ENCODE measurements at regions not wholly inside any gene's neighbourhood (a gene's known extent, or its start where the extent isn't known, plus 50 kb on each side); places are given as distances from the start of the nearest gene placed in this dataset.

DNA sequence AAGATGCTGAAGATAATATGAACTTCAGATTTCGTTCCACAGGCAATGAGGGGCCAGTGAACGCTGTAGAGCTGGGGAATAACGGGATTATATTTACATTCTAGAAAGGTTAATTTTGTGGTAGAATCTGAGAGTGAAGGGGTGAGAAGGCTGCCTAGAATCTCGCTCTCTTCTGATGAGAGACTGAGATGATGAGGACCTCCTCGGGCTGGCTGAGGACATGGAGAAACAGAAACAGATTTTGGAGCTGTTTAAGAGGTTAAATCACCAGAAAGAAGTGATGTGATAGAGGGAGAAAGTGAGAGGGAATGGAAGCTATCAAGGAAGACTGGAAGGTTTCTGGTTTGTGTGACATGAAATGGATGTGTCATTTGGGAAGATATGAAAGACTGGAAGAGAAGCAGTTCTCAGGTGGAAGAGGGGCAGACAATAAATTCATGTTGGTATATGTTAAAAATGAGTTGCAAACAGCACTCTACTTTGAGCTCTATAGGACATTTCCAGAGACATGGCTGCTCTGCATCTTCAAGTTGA lies 612.6 kb downstream of the ISL1 start:
- Histone ChIP-seq H3K18ac (ENCODE audit: low read depth, low read length) (no peak overlapping the region), H3K4me3 (ENCODE audit: insufficient read depth, low read depth, low read length) (no peak overlapping the region), H3K14ac (replicated peaks; ENCODE audit: low read depth, low read length) (no peak overlapping the region), H2BK20ac (ENCODE audit: low read depth, low read length) (no peak overlapping the region), H2BK5ac (ENCODE audit: low read depth, low read length, poor library complexity, severe bottlenecking) (no peak overlapping the region), H3K9me3 (ENCODE audit: control insufficient read depth, insufficient read depth, low read length) (no peaks in the 10 kb centered on the region), H2BK120ac (ENCODE audit: low read depth, low read length) (no peak overlapping the region), H3K56ac (ENCODE audit: extremely low read depth, insufficient read depth, low read length) (no peak overlapping the region), H4K91ac (ENCODE audit: insufficient read depth, low read depth, low read length) (no peak overlapping the region), H3K27me3 (ENCODE audit: control insufficient read depth, insufficient read depth, low read length) (no peaks in the 10 kb centered on the region), H3K79me1 (ENCODE audit: low read depth in 1 of 2, low read length in 2 of 2) (no peaks in the 10 kb centered on the region), H3K4me1 (ENCODE audit: control insufficient read depth, insufficient read depth, low read length) (no peaks in the 10 kb centered on the region), H4K5ac (ENCODE audit: low read depth, low read length) (no peak overlapping the region), H4K8ac (ENCODE audit: low read depth in 2 of 2, low read length in 2 of 2) (no peak overlapping the region), H3K9me1 (ENCODE audit: insufficient read depth, low read length) (no peaks in the 10 kb centered on the region), H3K36me3 (ENCODE audit: control insufficient read depth, insufficient read depth, low read length) (no peaks in the 10 kb centered on the region), H2BK15ac (ENCODE audit: low read depth, low read length) (no peak overlapping the region), H3K23ac (ENCODE audit: low read depth, low read length) (no peak overlapping the region), H2AFZ (replicated peaks; ENCODE audit: low read length, poor library complexity) (no peak overlapping the region), H4K20me1 (ENCODE audit: insufficient read depth, low read length) (no peaks in the 10 kb centered on the region), H2AK9ac (replicated peaks; ENCODE audit: low read depth, low read length, poor library complexity) (no peak overlapping the region), H2AK5ac (ENCODE audit: low read depth, low read length) (no peak overlapping the region), H3K4me2 (ENCODE audit: low read depth, low read length) (no peak overlapping the region), H3K27ac (ENCODE audit: insufficient read depth, low read length) (no peak overlapping the region), H3K9ac (ENCODE audit: low read depth, low read length) (no peak overlapping the region), H3K4ac (ENCODE audit: low read depth, low read length) (no peak overlapping the region)
- intact Hi-C loops (cut with micrococcal nuclease): no loop called here
- BruUV-seq (replicated peaks): no TSS peak
- ATAC-seq (ENCODE audit: low read depth) (no peak), DNase-seq (no peak)
- dilution Hi-C loops (cut with HindIII; ENCODE audit: low sequenced_read_pairs, unreplicated experiment): no loop called here
- TF ChIP-seq CEBPB (IDR thresholded peaks at IDR 0.05; ENCODE audit: low read depth, low read length) (no peak), RAD21 (IDR thresholded peaks at IDR 0.05; ENCODE audit: low read length) (no peak), MAFK (IDR thresholded peaks at IDR 0.05; ENCODE audit: low read depth, low read length) (no peak), SMC3 (IDR thresholded peaks at IDR 0.05; ENCODE audit: low read depth, low read length) (no peak), BHLHE40 (IDR thresholded peaks at IDR 0.05; ENCODE audit: low read depth, low read length) (no peak), POLR2A (IDR thresholded peaks at IDR 0.05; ENCODE audit: low read depth, low read length) (no peak), CHD1 (IDR thresholded peaks at IDR 0.05; ENCODE audit: low read depth, low read length) (no peak), NFE2L2 (IDR thresholded peaks at IDR 0.05; ENCODE audit: low read depth, low read length) (no peak), MAZ (IDR thresholded peaks at IDR 0.05; ENCODE audit: borderline replicate concordance, low read depth, low read length) (no peak), MXI1 (IDR thresholded peaks at IDR 0.05; ENCODE audit: borderline replicate concordance, low read depth, low read length) (no peak), RCOR1 (IDR thresholded peaks at IDR 0.05; ENCODE audit: insufficient replicate concordance, low read length) (no peak)
- TF ChIP-seq, protein P1, sequence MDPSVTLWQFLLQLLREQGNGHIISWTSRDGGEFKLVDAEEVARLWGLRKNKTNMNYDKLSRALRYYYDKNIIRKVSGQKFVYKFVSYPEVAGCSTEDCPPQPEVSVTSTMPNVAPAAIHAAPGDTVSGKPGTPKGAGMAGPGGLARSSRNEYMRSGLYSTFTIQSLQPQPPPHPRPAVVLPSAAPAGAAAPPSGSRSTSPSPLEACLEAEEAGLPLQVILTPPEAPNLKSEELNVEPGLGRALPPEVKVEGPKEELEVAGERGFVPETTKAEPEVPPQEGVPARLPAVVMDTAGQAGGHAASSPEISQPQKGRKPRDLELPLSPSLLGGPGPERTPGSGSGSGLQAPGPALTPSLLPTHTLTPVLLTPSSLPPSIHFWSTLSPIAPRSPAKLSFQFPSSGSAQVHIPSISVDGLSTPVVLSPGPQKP (IDR thresholded peaks at IDR 0.05; ENCODE audit: borderline replicate concordance, low read depth, low read length): no peak
- TF ChIP-seq, protein P2, sequence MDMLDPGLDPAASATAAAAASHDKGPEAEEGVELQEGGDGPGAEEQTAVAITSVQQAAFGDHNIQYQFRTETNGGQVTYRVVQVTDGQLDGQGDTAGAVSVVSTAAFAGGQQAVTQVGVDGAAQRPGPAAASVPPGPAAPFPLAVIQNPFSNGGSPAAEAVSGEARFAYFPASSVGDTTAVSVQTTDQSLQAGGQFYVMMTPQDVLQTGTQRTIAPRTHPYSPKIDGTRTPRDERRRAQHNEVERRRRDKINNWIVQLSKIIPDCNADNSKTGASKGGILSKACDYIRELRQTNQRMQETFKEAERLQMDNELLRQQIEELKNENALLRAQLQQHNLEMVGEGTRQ (IDR thresholded peaks at IDR 0.05; ENCODE audit: low read depth, low read length): no peak
- TF ChIP-seq, protein P3, sequence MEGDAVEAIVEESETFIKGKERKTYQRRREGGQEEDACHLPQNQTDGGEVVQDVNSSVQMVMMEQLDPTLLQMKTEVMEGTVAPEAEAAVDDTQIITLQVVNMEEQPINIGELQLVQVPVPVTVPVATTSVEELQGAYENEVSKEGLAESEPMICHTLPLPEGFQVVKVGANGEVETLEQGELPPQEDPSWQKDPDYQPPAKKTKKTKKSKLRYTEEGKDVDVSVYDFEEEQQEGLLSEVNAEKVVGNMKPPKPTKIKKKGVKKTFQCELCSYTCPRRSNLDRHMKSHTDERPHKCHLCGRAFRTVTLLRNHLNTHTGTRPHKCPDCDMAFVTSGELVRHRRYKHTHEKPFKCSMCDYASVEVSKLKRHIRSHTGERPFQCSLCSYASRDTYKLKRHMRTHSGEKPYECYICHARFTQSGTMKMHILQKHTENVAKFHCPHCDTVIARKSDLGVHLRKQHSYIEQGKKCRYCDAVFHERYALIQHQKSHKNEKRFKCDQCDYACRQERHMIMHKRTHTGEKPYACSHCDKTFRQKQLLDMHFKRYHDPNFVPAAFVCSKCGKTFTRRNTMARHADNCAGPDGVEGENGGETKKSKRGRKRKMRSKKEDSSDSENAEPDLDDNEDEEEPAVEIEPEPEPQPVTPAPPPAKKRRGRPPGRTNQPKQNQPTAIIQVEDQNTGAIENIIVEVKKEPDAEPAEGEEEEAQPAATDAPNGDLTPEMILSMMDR (conservative IDR thresholded peaks at IDR 0.05; ENCODE audit: low read depth, low read length): no peak
- WGBS, 2 experiments (ENCODE audit: extremely low coverage in 2 of 2, insufficient read length in 1 of 2): 36% methylated on average over 4 of the region's 5 CpGs; no CpG with 5 or more reads in 1 of the 2 experiments
- POLR2A ChIA-PET (ENCODE audit: unreplicated experiment): no interaction called here
- in situ Hi-C loops (cut with MboI; ENCODE audit: low sequenced_read_pairs): no loop called here
- CTCF ChIA-PET: no interaction called here

Measured in IMR-90 (cell line).